SK-N-SH (cell line): ENCODE measurements at regions not wholly inside any gene's neighbourhood (a gene's known extent, or its start where the extent isn't known, plus 50 kb on each side); places are given as distances from the start of the nearest gene placed in this dataset.

Experiments used
- POLR2AphosphoS5 ChIP-seq: IDR thresholded peaks from 2 replicates; pipeline ENCODE4 v1.6.1; 2012; ENCODE audit warnings: low read depth, low read length
- TF ChIP-seq, protein P1 (sequence below): fragments of 200-600 bp; sonication (generic); IDR thresholded peaks from 2 replicates; pipeline ENCODE4 v1.6.1; 2017; ENCODE audit warnings: antibody characterized with exemption, mild to moderate bottlenecking, moderate library complexity

DNA sequence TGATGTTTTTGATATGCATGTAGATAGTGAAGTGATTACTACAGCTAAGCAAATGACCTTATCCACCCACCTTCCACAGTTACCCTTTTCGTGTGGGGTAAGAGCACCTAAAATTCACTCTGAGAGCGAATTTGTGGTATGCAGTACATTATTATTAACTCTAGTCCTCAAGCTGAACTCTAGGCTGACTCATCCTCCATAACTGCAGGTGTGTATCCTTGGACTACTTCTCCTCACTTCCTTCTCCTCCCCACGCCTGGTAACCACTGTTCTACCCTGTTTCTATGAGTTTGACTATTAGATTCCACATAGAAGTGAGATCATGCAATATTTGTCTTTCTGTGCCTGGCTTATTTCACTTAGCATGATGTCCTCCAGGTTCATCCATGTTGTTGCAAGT is 484.6 kb downstream of the GATA3 start:
- TF ChIP-seq, protein P1, sequence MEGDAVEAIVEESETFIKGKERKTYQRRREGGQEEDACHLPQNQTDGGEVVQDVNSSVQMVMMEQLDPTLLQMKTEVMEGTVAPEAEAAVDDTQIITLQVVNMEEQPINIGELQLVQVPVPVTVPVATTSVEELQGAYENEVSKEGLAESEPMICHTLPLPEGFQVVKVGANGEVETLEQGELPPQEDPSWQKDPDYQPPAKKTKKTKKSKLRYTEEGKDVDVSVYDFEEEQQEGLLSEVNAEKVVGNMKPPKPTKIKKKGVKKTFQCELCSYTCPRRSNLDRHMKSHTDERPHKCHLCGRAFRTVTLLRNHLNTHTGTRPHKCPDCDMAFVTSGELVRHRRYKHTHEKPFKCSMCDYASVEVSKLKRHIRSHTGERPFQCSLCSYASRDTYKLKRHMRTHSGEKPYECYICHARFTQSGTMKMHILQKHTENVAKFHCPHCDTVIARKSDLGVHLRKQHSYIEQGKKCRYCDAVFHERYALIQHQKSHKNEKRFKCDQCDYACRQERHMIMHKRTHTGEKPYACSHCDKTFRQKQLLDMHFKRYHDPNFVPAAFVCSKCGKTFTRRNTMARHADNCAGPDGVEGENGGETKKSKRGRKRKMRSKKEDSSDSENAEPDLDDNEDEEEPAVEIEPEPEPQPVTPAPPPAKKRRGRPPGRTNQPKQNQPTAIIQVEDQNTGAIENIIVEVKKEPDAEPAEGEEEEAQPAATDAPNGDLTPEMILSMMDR: no peak
- TF ChIP-seq POLR2AphosphoS5: no peak
